Mesenchymal stem cell (in vitro differentiated cells and primary cell): ENCODE measurements at regions not wholly inside any gene's neighbourhood (a gene's known extent, or its start where the extent isn't known, plus 50 kb on each side); places are given as distances from the start of the nearest gene placed in this dataset.

Experiments
- DNase-seq: peaks from one replicate; pipeline ENCODE4 v3.0.0-alpha.2; 2013
- H2AFZ ChIP-seq: one replicate; pipeline ENCODE4 v1.6.1; 2013; ENCODE audit warnings: low read depth, mild to moderate bottlenecking, control low read depth, inconsistent platforms, low read length, moderate library complexity
- H2AK5ac ChIP-seq: 2 replicates; pipeline ENCODE4 v1.6.1; 2013; ENCODE audit warnings: low read length, moderate library complexity, mild to moderate bottlenecking, inconsistent platforms; ENCODE audit not compliant: severe bottlenecking
- H2BK120ac ChIP-seq: one replicate; pipeline ENCODE4 v1.6.1; 2013; ENCODE audit warnings: low read depth, mild to moderate bottlenecking, inconsistent platforms, low read length, moderate library complexity
- H2BK12ac ChIP-seq, 2 experiments: one replicate each; pipeline ENCODE4 v1.6.1; 2013; ENCODE audit warnings: inconsistent platforms in 2 of 2, low read length in 2 of 2, mild to moderate bottlenecking in 2 of 2, moderate library complexity in 2 of 2, control low read depth in 1 of 2
- H2BK15ac ChIP-seq: one replicate; pipeline ENCODE4 v1.6.1; 2013; ENCODE audit warnings: mild to moderate bottlenecking, low read depth, inconsistent platforms; ENCODE audit not compliant: poor library complexity, severe bottlenecking
- H2BK5ac ChIP-seq: 2 replicates; pipeline ENCODE4 v1.6.1; 2013; ENCODE audit warnings: low read depth, mild to moderate bottlenecking, low read length, control low read depth, inconsistent platforms; ENCODE audit not compliant: poor library complexity, severe bottlenecking
- H3K14ac ChIP-seq, 2 experiments: one replicate each; pipeline ENCODE4 v1.6.1; 2013; ENCODE audit warnings: inconsistent platforms in 2 of 2, low read length in 2 of 2, control low read depth in 1 of 2, mild to moderate bottlenecking in 1 of 2, moderate library complexity in 1 of 2
- H3K18ac ChIP-seq, 2 experiments: one replicate each; pipeline ENCODE4 v1.6.1; 2013; ENCODE audit warnings: inconsistent platforms in 2 of 2, low read length in 2 of 2, control low read depth in 1 of 2, low read depth in 1 of 2, mild to moderate bottlenecking in 1 of 2
- H3K23ac ChIP-seq, 2 experiments: one replicate each; pipeline ENCODE4 v1.6.1; 2013; ENCODE audit warnings: inconsistent platforms in 2 of 2, low read length in 2 of 2, mild to moderate bottlenecking in 2 of 2, moderate library complexity in 2 of 2, control low read depth in 1 of 2
- H3K27ac ChIP-seq: 2 replicates; pipeline ENCODE4 v1.5.1; 2013; ENCODE audit warnings: mild to moderate bottlenecking, moderate library complexity, low read length, control low read depth, inconsistent platforms; ENCODE audit not compliant: poor library complexity, severe bottlenecking
- H3K27me3 ChIP-seq, 2 experiments: 2 replicates each; pipeline versions ENCODE4 v1.6.1 to v1.7.0; 2013; ENCODE audit warnings: low read length in 2 of 2, mild to moderate bottlenecking in 2 of 2, moderate library complexity in 2 of 2, control low read depth in 1 of 2, inconsistent platforms in 1 of 2; ENCODE audit not compliant: control insufficient read depth in 1 of 2, insufficient read depth in 1 of 2
- H3K36me3 ChIP-seq, 2 experiments: 2 replicates each; pipeline versions ENCODE4 v1.6.1 to v1.7.0; 2013; ENCODE audit warnings: low read length in 2 of 2, control low read depth in 1 of 2, inconsistent platforms in 1 of 2, low read depth in 1 of 2, mild to moderate bottlenecking in 1 of 2; ENCODE audit not compliant: insufficient read depth in 2 of 2, control insufficient read depth in 1 of 2
- H3K4ac ChIP-seq, 2 experiments: one replicate each; pipeline ENCODE4 v1.6.1; 2013; ENCODE audit warnings: inconsistent platforms in 2 of 2, low read length in 2 of 2, mild to moderate bottlenecking in 2 of 2, moderate library complexity in 2 of 2, control low read depth in 1 of 2, low read depth in 1 of 2
- H3K4me1 ChIP-seq: 2 replicates; pipeline ENCODE4 v1.6.1; 2013; ENCODE audit warnings: low read depth, low read length, control low read depth; ENCODE audit not compliant: control insufficient read depth, insufficient read depth
- H3K4me2 ChIP-seq: 2 replicates; pipeline ENCODE4 v1.6.1; 2013; ENCODE audit warnings: low read length, mild to moderate bottlenecking, inconsistent platforms; ENCODE audit not compliant: poor library complexity, severe bottlenecking
- H3K4me3 ChIP-seq, 2 experiments: 2 replicates each; pipeline versions ENCODE4 v1.5.1 to v1.7.0; 2013; ENCODE audit warnings: low read length in 2 of 2, mild to moderate bottlenecking in 2 of 2, control low read depth in 1 of 2, low read depth in 1 of 2; ENCODE audit not compliant: insufficient read depth in 1 of 2
- H3K79me1 ChIP-seq: replicated peaks from 2 replicates; pipeline ENCODE4 v1.6.1; 2013; ENCODE audit warnings: mild to moderate bottlenecking, control low read depth, low read length, inconsistent platforms; ENCODE audit not compliant: poor library complexity, severe bottlenecking
- H3K9ac ChIP-seq: 2 replicates; pipeline ENCODE4 v1.7.0; 2013; ENCODE audit warnings: mild to moderate bottlenecking, low read length, moderate library complexity
- H3K9me3 ChIP-seq: 2 replicates; pipeline ENCODE4 v1.7.0; 2013; ENCODE audit warnings: mild to moderate bottlenecking, low read length; ENCODE audit not compliant: control insufficient read depth
- H4K8ac ChIP-seq: one replicate; pipeline ENCODE4 v1.6.1; 2013; ENCODE audit warnings: inconsistent platforms, mild to moderate bottlenecking, low read length, moderate library complexity
- H4K91ac ChIP-seq: one replicate; pipeline ENCODE4 v1.6.1; 2013; ENCODE audit warnings: mild to moderate bottlenecking, low read length, inconsistent platforms
- WGBS: methylation state at CpG from one replicate; pipeline ENCODE4 v1.1.7; 2013; ENCODE audit warnings: mixed read lengths; 5-methylcytosine and 5-hydroxymethylcytosine counted together

DNA sequence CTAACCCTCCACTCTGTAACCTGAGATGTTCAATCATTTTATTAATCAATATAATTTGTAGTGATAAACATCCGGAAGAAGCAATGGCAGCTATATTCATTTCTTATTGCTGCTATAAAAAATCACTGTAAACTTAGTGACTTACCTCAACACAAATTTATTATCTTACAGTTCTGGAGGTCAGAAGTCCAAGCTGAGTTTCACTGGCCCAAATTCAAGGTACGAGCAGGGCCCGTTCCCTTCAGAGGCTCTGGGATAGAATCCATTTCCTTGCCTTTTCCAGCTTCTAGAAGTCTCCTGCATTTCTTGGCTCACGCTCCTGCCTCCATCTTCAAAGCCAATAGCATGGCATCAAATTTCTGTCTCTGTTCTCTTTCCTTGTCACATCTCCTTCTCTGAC lies 279.5 kb upstream of the SP8 start:
- Histone ChIP-seq H3K9ac (no peak overlapping the region), H3K14ac (no peak overlapping the region), H2BK15ac (no peak overlapping the region), H3K4me1 (no peaks in the 10 kb centered on the region), H3K4me3 (no peak overlapping the region), H3K27me3 (no peaks in the 10 kb centered on the region), H3K23ac (no peak overlapping the region), H3K18ac (no peak overlapping the region), H2BK120ac (no peak overlapping the region), H2AFZ (no peak overlapping the region), H3K4me2 (no peak overlapping the region), H3K4ac (no peak overlapping the region), H3K36me3 (no peaks in the 10 kb centered on the region), H3K27ac (no peak overlapping the region), H2BK12ac (no peak overlapping the region), H2AK5ac (no peak overlapping the region), H2BK5ac (no peak overlapping the region), H4K8ac (no peak overlapping the region), H4K91ac (no peak overlapping the region), H3K9me3 (no peaks in the 10 kb centered on the region), H3K79me1 (no peaks in the 10 kb centered on the region)
- 89% methylated on average over 4 of the region's 4 CpGs for WGBS
- no peak for DNase-seq

DNA sequence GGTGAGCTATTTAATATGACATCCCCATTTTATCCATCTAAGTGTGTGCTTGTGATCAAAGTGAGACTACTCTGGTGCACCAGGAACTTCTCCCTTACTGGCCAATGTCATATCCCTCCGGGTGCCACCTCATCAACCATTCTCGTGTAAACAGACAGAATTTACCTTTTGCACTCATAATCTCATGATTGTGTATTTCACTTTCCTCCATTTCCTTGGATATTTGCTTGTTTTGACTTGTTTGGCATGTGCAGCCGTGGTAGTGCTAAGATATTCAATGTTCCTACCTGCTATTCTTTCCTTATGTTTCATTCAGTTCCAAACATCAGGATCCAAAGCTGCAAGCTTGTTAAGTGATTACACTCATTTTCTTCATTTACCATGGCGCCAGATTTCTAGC lies 280.5 kb upstream of the SP8 start:
- H2BK12ac ChIP-seq: no peak overlapping the region
- H2BK5ac ChIP-seq: no peak overlapping the region
- no peak overlapping the region for H3K4me3 ChIP-seq
- no peaks in the 10 kb centered on the region for H3K79me1 ChIP-seq
- no peak overlapping the region for H4K8ac ChIP-seq
- H2BK15ac ChIP-seq: no peak overlapping the region
- no peak overlapping the region for H3K27ac ChIP-seq
- no peak overlapping the region for H3K4me2 ChIP-seq
- no peak overlapping the region for H3K9ac ChIP-seq
- H3K23ac ChIP-seq: no peak overlapping the region
- no peak overlapping the region for H2AFZ ChIP-seq
- no peak for DNase-seq
- no peaks in the 10 kb centered on the region for H3K27me3 ChIP-seq
- H3K4me1 ChIP-seq: no peaks in the 10 kb centered on the region
- 91% methylated on average over 3 of the region's 4 CpGs for WGBS
- H3K14ac ChIP-seq: no peak overlapping the region
- no peak overlapping the region for H4K91ac ChIP-seq
- no peak overlapping the region for H2AK5ac ChIP-seq
- H3K36me3 ChIP-seq: no peaks in the 10 kb centered on the region
- H3K4ac ChIP-seq: no peak overlapping the region
- no peaks in the 10 kb centered on the region for H3K9me3 ChIP-seq
- no peak overlapping the region for H3K18ac ChIP-seq
- H2BK120ac ChIP-seq: no peak overlapping the region

DNA sequence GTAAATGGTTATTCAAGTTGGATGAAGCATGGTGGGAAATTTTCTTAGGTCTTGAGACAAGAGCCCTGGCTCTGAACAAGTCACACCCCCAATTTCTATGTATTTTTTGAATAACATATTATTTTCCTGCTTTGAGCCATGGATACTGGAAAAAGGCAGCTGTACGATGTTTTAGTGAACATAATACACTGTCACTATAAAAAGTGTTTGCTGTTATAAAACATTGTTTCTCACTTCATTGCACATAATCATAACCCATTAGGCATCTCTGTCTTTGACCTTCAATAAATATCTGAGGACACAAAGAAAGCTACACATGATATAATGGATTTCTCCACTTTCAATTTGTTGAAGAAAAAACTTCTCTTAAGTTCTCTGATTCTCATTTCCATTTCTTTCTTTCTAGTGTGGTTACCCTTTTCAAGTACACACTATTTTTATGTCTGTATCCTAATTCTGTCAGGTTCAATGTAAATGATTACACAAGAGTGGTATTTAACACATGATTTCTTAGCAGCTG lies 283.9 kb upstream of the SP8 start:
- Histone ChIP-seq H3K27ac (no peak overlapping the region), H2AFZ (no peak overlapping the region), H3K23ac (no peak overlapping the region), H2BK120ac (no peak overlapping the region), H4K91ac (no peak overlapping the region), H3K27me3 (no peaks in the 10 kb centered on the region), H3K4me2 (no peak overlapping the region), H3K4me3 (no peak overlapping the region), H4K8ac (no peak overlapping the region), H2BK15ac (no peak overlapping the region), H3K4me1 (no peaks in the 10 kb centered on the region), H2AK5ac (no peak overlapping the region), H3K36me3 (no peaks in the 10 kb centered on the region), H2BK12ac (no peak overlapping the region), H3K14ac (no peak overlapping the region), H2BK5ac (no peak overlapping the region), H3K9me3 (no peaks in the 10 kb centered on the region), H3K79me1 (no peaks in the 10 kb centered on the region), H3K4ac (no peak overlapping the region), H3K9ac (no peak overlapping the region), H3K18ac (no peak overlapping the region)
- WGBS: no CpG with 5 or more reads among the region's 1 CpG
- no peak for DNase-seq

DNA sequence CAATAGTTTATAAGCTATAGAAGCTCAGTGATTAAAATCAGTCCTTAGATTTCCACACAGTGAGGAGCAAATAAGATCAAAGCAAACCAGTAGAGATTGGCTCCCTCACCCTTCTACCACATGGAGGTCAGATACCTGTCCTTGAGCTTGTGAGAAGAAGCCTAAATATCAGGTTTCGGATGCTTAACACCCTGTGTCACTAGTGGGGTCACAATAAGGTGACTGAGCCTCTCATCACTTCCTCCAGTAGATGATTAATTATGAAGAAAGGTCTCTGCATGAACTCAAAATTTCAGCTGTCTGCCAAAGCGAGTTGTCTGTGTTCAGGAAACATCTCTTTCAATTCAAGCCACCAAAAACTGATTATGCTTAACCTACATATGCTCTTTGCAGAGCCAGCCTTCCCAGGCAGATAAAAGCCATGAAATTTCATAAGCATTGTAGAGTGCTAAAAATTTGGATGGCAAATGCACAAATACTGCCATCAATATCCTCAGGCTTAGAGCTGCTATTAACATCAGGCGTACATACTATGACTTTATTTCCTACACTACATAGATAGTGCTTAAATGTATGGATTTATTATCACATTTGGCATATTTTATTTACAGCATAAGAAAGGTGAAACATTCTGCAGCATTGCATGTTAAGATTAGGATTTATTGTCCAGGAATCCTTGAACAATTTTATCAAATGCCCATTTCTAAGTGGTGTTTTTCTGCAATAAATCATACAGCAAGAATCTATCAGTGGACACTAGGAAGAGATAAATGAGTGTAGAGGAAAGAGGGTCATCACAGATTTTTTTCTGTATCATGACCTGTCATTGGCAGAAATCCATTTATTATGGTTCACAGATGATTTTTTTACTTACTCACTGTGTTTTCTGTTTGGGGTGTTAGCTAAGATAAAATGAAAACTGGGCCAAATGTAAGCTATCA lies 285.1 kb upstream of the SP8 start:
- Histone ChIP-seq H3K27ac (no peak overlapping the region), H3K27me3 (no peaks in the 10 kb centered on the region), H3K14ac (no peak overlapping the region), H2AK5ac (no peak overlapping the region), H4K91ac (no peak overlapping the region), H3K4me2 (no peak overlapping the region), H3K36me3 (no peaks in the 10 kb centered on the region), H2AFZ (no peak overlapping the region), H3K9me3 (no peaks in the 10 kb centered on the region), H3K18ac (no peak overlapping the region), H2BK120ac (no peak overlapping the region), H3K23ac (no peak overlapping the region), H2BK5ac (no peak overlapping the region), H3K4me3 (no peak overlapping the region), H3K4me1 (no peaks in the 10 kb centered on the region), H2BK12ac (no peak overlapping the region), H3K9ac (no peak overlapping the region), H3K4ac (no peak overlapping the region), H3K79me1 (no peaks in the 10 kb centered on the region), H2BK15ac (no peak overlapping the region), H4K8ac (no peak overlapping the region)
- 62% methylated on average over 2 of the region's 3 CpGs for WGBS
- no peak for DNase-seq
